ENCODE measurements at regions not wholly inside any gene's neighbourhood (a gene's known extent, or its start where the extent isn't known, plus 50 kb on each side); places are given as distances from the start of the nearest gene placed in this dataset.

DNA sequence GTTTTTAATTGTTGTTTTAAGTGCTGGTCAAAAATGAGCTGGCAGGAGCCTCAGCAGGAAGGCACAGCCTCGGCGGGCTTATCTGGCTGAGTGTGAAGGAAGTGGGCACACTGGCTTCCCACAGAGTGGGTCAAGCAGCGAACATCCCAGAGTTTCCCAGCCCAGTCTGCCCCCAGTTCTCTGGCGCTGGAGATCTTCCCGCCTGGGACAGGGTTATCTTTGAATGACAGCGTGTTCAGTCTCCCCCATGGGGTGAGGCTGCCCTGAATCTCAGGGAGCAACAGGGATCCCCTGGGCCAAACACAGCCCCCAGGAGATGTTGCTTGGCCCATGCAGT, 122.2 kb upstream of the PTPN1 start:
- Histone ChIP-seq H3K27ac (ENCODE audit: low read length) (no peak overlapping the region), H4K20me1 (ENCODE audit: insufficient read depth, low read length) (peaks cover 10% of the 10 kb centered on the region; the same call in 1 of the 2 replicates), H3K4me3 (ENCODE audit: low read depth in 1 of 2, low read length in 2 of 2) (no peak overlapping the region), H2AFZ (ENCODE audit: low read depth, low read length) (no peak overlapping the region), H3K36me3 (ENCODE audit: insufficient read depth, low read length) (no peaks in the 10 kb centered on the region), H3K9me3 (ENCODE audit: insufficient read depth, low read length, severe bottlenecking) (no peaks in the 10 kb centered on the region), H3K9ac (ENCODE audit: low read depth, low read length) (no peak overlapping the region), H3K4me2 (ENCODE audit: insufficient read depth, low read length) (no peak overlapping the region), H3K79me2 (ENCODE audit: insufficient read depth, low read length) (no peaks in the 10 kb centered on the region), H3K27me3 (ENCODE audit: insufficient read depth, low read length, poor library complexity) (peaks cover 15% of the 10 kb centered on the region), H3K4me1 (ENCODE audit: insufficient read depth, low read length) (peaks cover 16% of the 10 kb centered on the region)
- no peak for TF ChIP-seq EZH2 (IDR thresholded peaks at IDR 0.05; ENCODE audit: borderline replicate concordance, low read depth, low read length, severe bottlenecking)
- TF ChIP-seq, protein P1, sequence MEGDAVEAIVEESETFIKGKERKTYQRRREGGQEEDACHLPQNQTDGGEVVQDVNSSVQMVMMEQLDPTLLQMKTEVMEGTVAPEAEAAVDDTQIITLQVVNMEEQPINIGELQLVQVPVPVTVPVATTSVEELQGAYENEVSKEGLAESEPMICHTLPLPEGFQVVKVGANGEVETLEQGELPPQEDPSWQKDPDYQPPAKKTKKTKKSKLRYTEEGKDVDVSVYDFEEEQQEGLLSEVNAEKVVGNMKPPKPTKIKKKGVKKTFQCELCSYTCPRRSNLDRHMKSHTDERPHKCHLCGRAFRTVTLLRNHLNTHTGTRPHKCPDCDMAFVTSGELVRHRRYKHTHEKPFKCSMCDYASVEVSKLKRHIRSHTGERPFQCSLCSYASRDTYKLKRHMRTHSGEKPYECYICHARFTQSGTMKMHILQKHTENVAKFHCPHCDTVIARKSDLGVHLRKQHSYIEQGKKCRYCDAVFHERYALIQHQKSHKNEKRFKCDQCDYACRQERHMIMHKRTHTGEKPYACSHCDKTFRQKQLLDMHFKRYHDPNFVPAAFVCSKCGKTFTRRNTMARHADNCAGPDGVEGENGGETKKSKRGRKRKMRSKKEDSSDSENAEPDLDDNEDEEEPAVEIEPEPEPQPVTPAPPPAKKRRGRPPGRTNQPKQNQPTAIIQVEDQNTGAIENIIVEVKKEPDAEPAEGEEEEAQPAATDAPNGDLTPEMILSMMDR (IDR thresholded peaks at IDR 0.05; ENCODE audit: borderline replicate concordance, extremely low read depth, low read length, poor library complexity, severe bottlenecking): no peak
- no peak for ATAC-seq (ENCODE audit: insufficient read depth, low read depth)
- DNase-seq: no peak

DNA sequence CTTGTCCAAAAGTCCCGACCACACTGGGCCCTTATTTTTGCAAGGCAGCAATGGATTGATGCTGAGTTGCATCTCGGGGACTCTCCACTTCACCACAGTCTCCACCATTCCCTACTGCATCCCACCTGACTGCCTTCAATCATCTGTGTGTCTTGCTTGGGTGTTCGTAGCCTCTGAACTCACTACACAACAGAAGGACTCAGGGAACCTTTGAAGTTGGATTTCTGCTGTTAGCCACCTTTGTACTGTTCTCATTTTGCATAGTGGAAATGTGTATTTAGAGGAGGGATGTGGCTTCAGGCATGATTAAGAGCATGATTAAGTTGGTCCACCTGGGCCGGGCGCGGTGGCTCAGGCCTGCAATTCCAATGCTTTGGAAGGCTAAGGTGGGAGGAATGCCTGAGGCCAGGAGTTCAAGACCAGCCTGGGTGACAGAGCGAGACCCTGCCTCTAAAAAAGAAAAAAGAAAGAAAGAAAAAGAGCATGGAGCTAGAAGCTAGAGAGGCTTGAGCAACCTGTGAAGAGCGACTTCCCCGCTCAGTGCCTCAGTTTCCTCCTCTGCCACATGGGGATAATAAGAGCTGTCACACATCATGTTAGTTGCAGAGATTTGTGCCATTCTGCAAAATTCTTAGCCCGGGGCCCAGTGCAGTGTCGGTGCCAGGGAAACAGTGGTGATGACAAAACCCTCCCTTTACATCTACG, 121.3 kb upstream of the PTPN1 start:
- no peaks in the 10 kb centered on the region for H3K36me3 ChIP-seq (ENCODE audit: insufficient read depth, low read length)
- no peak overlapping the region for H3K4me3 ChIP-seq (ENCODE audit: low read depth in 1 of 2, low read length in 2 of 2)
- H3K9ac ChIP-seq (ENCODE audit: low read depth, low read length): no peak overlapping the region
- TF ChIP-seq, protein P1 (IDR thresholded peaks at IDR 0.05; ENCODE audit: borderline replicate concordance, extremely low read depth, low read length, poor library complexity, severe bottlenecking): no peak
- TF ChIP-seq EZH2 (IDR thresholded peaks at IDR 0.05; ENCODE audit: borderline replicate concordance, low read depth, low read length, severe bottlenecking): no peak
- H2AFZ ChIP-seq (ENCODE audit: low read depth, low read length): no peak overlapping the region
- peaks cover 10% of the 10 kb centered on the region; the same call in 1 of the 2 replicates for H4K20me1 ChIP-seq (ENCODE audit: insufficient read depth, low read length)
- ATAC-seq (ENCODE audit: insufficient read depth, low read depth): no peak
- H3K27ac ChIP-seq (ENCODE audit: low read length): no peak overlapping the region
- H3K4me1 ChIP-seq (ENCODE audit: insufficient read depth, low read length): peaks cover 16% of the 10 kb centered on the region
- no peak overlapping the region for H3K4me2 ChIP-seq (ENCODE audit: insufficient read depth, low read length)
- DNase-seq: no peak
- peaks cover 15% of the 10 kb centered on the region for H3K27me3 ChIP-seq (ENCODE audit: insufficient read depth, low read length, poor library complexity)
- no peaks in the 10 kb centered on the region for H3K79me2 ChIP-seq (ENCODE audit: insufficient read depth, low read length)
- H3K9me3 ChIP-seq (ENCODE audit: insufficient read depth, low read length, severe bottlenecking): no peaks in the 10 kb centered on the region

DNA sequence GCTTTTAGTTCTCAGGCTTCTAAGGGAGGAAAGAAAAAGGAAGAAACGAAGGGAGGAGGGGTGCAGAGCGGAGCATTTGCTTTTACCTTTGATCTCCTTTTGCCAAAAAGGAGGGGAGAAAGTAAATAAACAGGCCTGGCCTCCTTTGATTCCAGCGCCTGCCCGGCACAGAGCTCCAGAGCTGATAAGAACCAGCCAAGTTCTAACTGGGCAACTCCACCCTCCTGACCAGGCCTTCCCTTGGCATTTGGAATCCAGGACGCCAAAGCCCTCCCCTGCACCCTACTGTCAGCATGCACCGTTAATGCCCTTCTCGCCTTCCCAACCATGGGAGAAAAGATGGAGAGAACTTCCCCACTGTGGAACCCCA, 120.8 kb upstream of the PTPN1 start:
- DNase-seq: no peak
- Histone ChIP-seq H3K9ac (ENCODE audit: low read depth, low read length) (no peak overlapping the region), H3K4me1 (ENCODE audit: insufficient read depth, low read length) (peaks cover 16% of the 10 kb centered on the region), H3K36me3 (ENCODE audit: insufficient read depth, low read length) (no peaks in the 10 kb centered on the region), H3K9me3 (ENCODE audit: insufficient read depth, low read length, severe bottlenecking) (no peaks in the 10 kb centered on the region), H3K79me2 (ENCODE audit: insufficient read depth, low read length) (no peaks in the 10 kb centered on the region), H3K4me3 (ENCODE audit: low read depth in 1 of 2, low read length in 2 of 2) (no peak overlapping the region), H2AFZ (ENCODE audit: low read depth, low read length) (no peak overlapping the region), H3K4me2 (ENCODE audit: insufficient read depth, low read length) (no peak overlapping the region), H3K27ac (ENCODE audit: low read length) (no peak overlapping the region), H4K20me1 (ENCODE audit: insufficient read depth, low read length) (peaks cover 10% of the 10 kb centered on the region; the same call in 1 of the 2 replicates), H3K27me3 (ENCODE audit: insufficient read depth, low read length, poor library complexity) (peaks cover 15% of the 10 kb centered on the region)
- ATAC-seq (ENCODE audit: insufficient read depth, low read depth): no peak
- no peak for TF ChIP-seq EZH2 (IDR thresholded peaks at IDR 0.05; ENCODE audit: borderline replicate concordance, low read depth, low read length, severe bottlenecking)
- TF ChIP-seq, protein P1 (IDR thresholded peaks at IDR 0.05; ENCODE audit: borderline replicate concordance, extremely low read depth, low read length, poor library complexity, severe bottlenecking): no peak

Data from DND-41 (cell line).